ENCODE measurements at regions not wholly inside any gene's neighbourhood (a gene's known extent, or its start where the extent isn't known, plus 50 kb on each side); places are given as distances from the start of the nearest gene placed in this dataset.

GRCh38 chr2:149924028-149924427 lies 336.5 kb upstream of the MMADHC start:
- ATAC-seq (no peak), FAIRE-seq (no peak), DNase-seq (ENCODE audit: extremely low read depth in 1 of 4, low spot score in 3 of 4) (no peak)
- H3K4me3 ChIP-seq = no peak overlapping the region
- 0 out of 2 replicates have a peak, but pooled peaks cover 3% of the 10 kb centered on the region for H3K9me3 ChIP-seq (replicated peaks; ENCODE audit: control insufficient read depth, insufficient read depth, low read depth, low read length)
- no peak overlapping the region for H3K27ac ChIP-seq (ENCODE audit: extremely low read depth, low read depth, low read length)
- no peak overlapping the region for H3K9ac ChIP-seq (ENCODE audit: insufficient read depth in 1 of 2, low read depth in 2 of 2, low read length in 2 of 2)
- no peaks in the 10 kb centered on the region for H3K79me2 ChIP-seq (ENCODE audit: control insufficient read depth, insufficient read depth, low read length)
- H3K9me1 ChIP-seq (ENCODE audit: control insufficient read depth, insufficient read depth, low read length) = no peaks in the 10 kb centered on the region
- H3K4me2 ChIP-seq (ENCODE audit: insufficient read depth, low read length) = no peak overlapping the region
- TF ChIP-seq HMG20B (CRISPR knock-in tag; IDR thresholded peaks at IDR 0.05) = no peak
- no peak for TF ChIP-seq ZHX1 (conservative IDR thresholded peaks at IDR 0.05; ENCODE audit: low read length)
- no peak for TF ChIP-seq NBN (IDR thresholded peaks at IDR 0.05; ENCODE audit: low read depth)
- no peak for TF ChIP-seq GTF2B (IDR thresholded peaks at IDR 0.05; ENCODE audit: extremely low read depth, insufficient read length)
- no peak for TF ChIP-seq USF1 (CRISPR knock-in tag; IDR thresholded peaks at IDR 0.05)
- no peak for TF ChIP-seq CHCHD3 (CRISPR knock-in tag; IDR thresholded peaks at IDR 0.05)
- no peak for TF ChIP-seq PHF8 (IDR thresholded peaks at IDR 0.05; ENCODE audit: borderline replicate concordance, low read length)
- no peak for TF ChIP-seq TCF3 (CRISPR knock-in tag; IDR thresholded peaks at IDR 0.05)
- TF ChIP-seq PURB (CRISPR knock-in tag; IDR thresholded peaks at IDR 0.05; ENCODE audit: low read depth) = no peak
- no peak for TF ChIP-seq NR4A1 (CRISPR knock-in tag; IDR thresholded peaks at IDR 0.05)
- TF ChIP-seq NR4A1 (tag; IDR thresholded peaks at IDR 0.05) = no peak
- H3K27me3 ChIP-seq (ENCODE audit: control insufficient read depth in 2 of 2, insufficient read depth in 2 of 2, low read length in 2 of 2) = no peaks in the 10 kb centered on the region
- BruUV-seq (replicated peaks) = no TSS peak
- intact Hi-C loops (cut with micrococcal nuclease) (no loop called here), in situ Hi-C loops (cut with MboI) (no loop called here)
- H3K36me3 ChIP-seq (ENCODE audit: control insufficient read depth, insufficient read depth, low read length) = no peaks in the 10 kb centered on the region
- 0% methylated on average over 3 of the region's 3 CpGs for WGBS (ENCODE audit: insufficient coverage, low coverage, missing lambda C conversion rate)
- ChIA-PET POLR2A (no interaction called here), CTCF (ENCODE audit: low intra/inter-chr PET ratio) (no interaction called here)
- no peaks in the 10 kb centered on the region for H3K4me1 ChIP-seq (replicated peaks in 1 of 2; ENCODE audit: control insufficient read depth in 2 of 2, insufficient read depth in 2 of 2, low read length in 2 of 2)
- H2AFZ ChIP-seq (ENCODE audit: low read depth, low read length) = no peak overlapping the region
- no peaks in the 10 kb centered on the region for H4K20me1 ChIP-seq (replicated peaks; ENCODE audit: control insufficient read depth, insufficient read depth, low read length)

All from K562 (cell line).